DMS53 (cell line): ENCODE measurements at regions not wholly inside any gene's neighbourhood (a gene's known extent, or its start where the extent isn't known, plus 50 kb on each side); places are given as distances from the start of the nearest gene placed in this dataset.
A peak's percentile ranks its signal among the peaks of the same experiment; 100 is the strongest.
"Not testable (repeated sequence)": the region's sequence is repeated elsewhere in the genome, so short reads cannot be mapped to it uniquely, and the experiment has no call there.

Source experiments
- DNase-seq: peaks from one replicate; lab custom pipeline; 2025; lab: John Stamatoyannopoulos, UW

DNA sequence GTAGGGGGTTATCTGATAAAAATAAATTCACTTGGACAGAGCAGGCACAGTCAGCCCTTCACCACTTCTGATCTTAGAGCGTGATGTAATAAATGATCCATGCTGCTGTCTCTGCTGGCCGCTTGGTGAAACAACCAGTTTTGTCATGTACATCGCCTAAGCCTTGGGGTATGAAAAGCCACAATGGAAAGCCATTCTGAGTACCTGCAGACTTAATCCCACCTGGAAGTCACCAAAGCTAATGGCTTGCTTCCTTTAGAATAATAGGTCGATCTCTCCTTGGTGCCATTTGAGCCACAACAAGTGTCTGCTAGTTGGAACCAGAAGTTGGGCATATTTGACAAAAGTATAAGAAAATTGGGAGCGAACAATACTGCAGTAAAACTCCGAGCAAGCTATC is 1649.7 kb upstream of the SPRY2 start:
- DNase-seq, result no peak

- DNase-seq, result no peak
Observed at GRCh38 chr13:81988567-81988966, 1647.6 kb upstream of the SPRY2 start.

GRCh38 chr13:81987677-81988357 is 1646.9 kb upstream of the SPRY2 start:
- no peak for DNase-seq

GRCh38 chr13:81987159-81987558 is 1646.2 kb upstream of the SPRY2 start:
- peak; percentile 27 for DNase-seq

DNA sequence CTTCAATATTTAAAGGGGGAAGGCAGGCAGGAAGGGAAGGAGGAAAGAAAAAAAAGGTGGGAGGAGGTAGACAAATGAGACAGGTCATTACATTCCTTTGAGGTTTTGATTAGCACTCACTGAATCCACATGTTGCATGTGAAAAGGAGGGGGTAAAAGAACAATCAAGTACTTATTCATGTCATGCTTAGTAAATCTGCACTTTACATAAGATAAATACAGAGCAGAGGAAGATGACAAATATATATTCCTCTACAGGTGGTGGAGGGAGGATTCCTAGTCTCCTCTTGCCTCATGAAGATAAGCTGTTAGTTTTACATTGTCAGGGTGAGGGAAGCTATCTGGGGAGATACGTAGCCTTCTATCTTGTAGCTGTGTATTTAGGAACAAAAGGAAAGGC is 1645.4 kb upstream of the SPRY2 start:
- no peak for DNase-seq

DNA sequence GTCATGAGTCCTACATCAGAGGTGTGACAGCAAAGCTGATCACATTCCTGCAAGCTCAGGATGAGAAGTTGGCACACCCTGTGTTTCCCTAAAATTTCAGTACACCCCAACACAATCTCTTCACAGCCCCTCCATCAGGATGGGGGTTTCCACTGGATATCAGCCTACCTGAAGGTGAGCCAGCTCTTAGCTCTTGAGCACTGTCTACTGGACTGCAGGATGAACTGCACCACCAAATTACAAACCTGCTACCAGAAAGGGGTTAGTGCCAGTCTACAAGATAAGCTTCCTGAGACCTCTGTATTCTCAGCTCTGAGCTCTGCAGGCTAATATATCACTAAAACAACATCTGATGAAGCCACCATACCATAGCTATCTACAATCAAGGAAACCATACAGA is 1616.2 kb upstream of the SPRY2 start:
- peak; percentile 7 for DNase-seq

GRCh38 chr13:81929988-81930387 is 1589.1 kb upstream of the SPRY2 start:
- DNase-seq, result peak; percentile 54

DNA sequence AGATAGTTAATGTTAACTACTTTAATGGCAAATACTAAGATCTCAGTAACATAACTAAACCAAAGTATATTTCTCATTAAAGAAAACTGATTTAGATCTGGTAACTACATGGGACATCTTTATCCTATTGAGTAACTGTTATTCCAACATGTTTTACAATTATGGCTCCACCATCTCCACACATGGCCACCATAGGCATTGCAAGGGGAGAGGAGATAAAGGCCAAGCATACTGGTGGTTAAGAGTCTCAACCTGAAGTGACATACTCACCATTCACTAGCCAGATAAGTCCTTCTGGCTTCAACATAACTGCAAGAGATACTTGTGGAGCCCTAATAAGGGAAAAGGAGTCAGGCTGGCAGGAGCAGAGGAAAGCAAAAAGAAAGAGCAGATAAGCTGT is 1586.4 kb upstream of the SPRY2 start:
- peak; percentile 19 for DNase-seq

GRCh38 chr13:81917810-81918209 is 1576.9 kb upstream of the SPRY2 start:
- DNase-seq, result no peak

DNA sequence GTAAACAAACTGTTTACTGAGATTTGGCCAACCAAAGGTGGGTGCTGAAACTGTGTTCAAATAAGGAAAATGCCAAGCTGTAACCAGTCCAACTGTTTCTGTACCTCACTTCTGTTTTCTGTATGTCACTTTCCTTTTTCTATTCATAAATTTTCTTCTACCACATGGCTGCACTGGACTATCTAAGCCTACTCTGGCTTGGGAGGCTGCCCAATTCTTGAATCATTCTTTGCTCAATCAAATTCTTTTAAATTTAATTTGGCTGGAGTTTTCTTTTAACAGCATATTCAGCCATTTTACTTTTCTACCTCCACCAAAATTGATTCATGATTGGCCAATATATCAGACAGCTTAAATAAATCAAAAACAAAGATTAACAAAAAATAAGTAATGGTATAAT is 1575.5 kb upstream of the SPRY2 start:
- DNase-seq, result no peak

DNA sequence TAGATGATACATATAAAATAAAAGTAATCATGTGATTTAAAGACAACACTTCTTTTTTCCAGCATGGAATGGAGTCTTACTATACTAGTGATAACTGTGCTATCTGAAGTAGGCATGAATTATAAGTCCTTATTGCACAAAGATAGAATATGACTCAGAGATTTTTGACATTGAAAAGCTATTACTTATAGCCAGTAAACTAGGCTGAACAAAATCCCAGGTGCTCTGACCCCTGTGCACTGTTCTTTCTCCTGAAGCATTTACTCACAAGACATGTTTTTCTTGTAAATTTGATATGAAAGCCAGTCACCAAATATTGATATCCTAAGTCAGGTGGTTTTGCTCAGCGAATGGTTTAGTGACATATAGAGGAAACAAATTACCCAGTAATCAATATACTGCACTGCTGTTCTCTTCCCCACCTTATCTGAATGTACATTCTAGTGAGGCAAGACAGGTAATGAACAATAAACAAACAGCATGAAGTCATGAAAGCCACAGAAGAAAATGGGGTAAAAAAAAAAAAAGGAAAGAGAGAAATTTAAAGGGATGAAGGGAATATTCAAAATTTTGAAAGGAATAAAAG is 1567.0 kb upstream of the SPRY2 start:
- DNase-seq, result no peak

GRCh38 chr13:81888855-81889254 is 1547.9 kb upstream of the SPRY2 start:
- DNase-seq, result no peak

GRCh38 chr13:81874681-81875661 is 1534.0 kb upstream of the SPRY2 start:
- DNase-seq, result peak; percentile 8

- peak; percentile 72 for DNase-seq
Observed at GRCh38 chr13:81874253-81874652, 1533.3 kb upstream of the SPRY2 start.

DNA sequence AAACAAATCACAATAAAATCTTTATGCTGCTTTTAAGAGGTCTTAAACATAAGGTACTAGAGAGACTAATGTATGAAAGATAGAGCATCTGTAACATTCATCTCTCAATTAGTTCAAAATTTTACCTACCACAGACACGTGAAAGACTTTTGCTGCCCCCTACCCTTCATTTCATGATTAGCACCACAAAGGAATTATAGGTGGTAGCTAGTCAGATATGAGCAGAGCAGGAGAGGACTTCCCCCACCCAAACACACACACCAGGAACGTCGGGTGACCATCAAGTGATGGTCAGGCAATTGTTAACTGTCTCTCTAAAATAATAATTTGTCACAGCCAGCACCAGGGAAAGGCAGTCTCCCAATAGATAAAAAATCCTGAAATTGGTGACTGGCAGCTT is 1531.7 kb upstream of the SPRY2 start:
- peak; percentile 44 for DNase-seq

DNA sequence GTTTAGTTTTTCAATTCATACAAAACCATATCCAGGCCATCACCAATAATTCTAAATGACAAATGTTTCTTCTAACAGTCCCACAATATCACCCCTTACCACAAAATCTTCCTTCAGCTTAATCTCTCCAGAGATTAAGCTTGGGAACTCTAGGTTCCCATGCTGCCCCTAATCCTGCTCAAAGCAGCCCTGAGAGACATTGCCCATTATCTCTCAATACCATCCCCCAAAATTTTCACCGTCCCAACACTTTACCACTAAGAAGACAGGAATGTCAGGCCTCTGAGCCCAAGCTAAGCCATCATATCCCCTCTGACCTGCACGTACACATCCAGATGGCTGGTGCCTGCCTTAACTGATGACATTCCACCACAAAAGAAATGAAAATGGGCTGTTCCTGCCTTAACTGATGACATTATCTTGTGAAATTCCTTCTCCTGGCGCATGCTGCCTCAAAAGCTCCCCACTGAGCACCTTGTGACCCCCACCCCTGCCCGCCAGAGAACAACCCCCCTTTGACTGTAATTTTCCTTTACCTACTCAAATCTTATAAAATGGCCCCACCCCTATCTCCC is 1530.9 kb upstream of the SPRY2 start:
- not testable (repeated sequence) for DNase-seq

DNA sequence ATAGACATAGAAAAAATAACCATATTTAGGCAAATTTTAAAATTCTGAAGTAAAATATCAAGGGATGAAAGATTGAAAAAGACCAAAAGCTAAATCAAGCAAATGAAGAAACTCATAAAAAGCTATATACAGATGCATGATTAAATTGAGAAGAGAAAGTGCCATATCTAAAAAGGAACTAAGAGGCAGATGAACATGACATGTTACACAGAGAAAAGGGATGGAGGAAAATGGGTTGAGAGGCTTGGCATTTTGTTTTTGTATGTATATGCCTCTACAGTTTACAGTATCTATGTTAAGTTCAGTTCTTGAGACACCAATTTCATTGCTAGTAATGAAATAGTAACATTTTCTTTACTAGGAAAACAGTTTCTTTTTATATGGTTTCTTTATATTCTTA is 1507.4 kb upstream of the SPRY2 start:
- no peak for DNase-seq

- DNase-seq, result no peak
Observed at GRCh38 chr13:81846771-81847170, 1505.8 kb upstream of the SPRY2 start.

- no peak for DNase-seq
Observed at GRCh38 chr13:81821259-81821658, 1480.3 kb upstream of the SPRY2 start.

GRCh38 chr13:81800433-81800832 is 1459.5 kb upstream of the SPRY2 start:
- no peak for DNase-seq

DNA sequence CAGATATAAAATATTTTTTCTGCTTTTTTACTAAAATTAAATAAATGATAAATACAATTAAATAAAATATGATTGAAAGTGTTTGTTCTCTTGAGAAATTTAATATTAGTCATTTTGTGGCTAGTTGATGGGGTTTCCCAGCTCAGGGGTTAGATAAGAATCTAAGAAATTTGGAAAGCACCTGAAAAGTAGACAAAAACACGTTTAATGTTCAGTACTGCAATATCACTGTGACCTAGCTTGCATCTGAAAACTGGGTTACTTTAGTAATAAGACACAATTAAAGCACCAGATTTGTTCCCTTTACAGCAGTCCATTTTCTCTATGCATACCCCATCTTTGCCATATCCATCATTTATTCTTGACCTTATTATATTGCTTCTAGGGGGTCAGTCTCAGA is 1454.8 kb upstream of the SPRY2 start:
- no peak for DNase-seq

GRCh38 chr13:81791641-81792040 is 1450.7 kb upstream of the SPRY2 start:
- DNase-seq, result no peak

GRCh38 chr13:81781471-81781870 is 1440.5 kb upstream of the SPRY2 start:
- no peak for DNase-seq
